Stomach (tissue), 8 donors: ENCODE measurements at regions not wholly inside any gene's neighbourhood (a gene's known extent, or its start where the extent isn't known, plus 50 kb on each side); places are given as distances from the start of the nearest gene placed in this dataset.

ENCODE experiments used
- DNase-seq, 2 donors: peaks; one replicate each; pipeline versions ENCODE4 v3.0.0 to v3.0.0-alpha.2; 2013 to 2019
- H3K27ac ChIP-seq, 5 donors: fragments of 200-600 bp in 4 of 5; sonication (generic) in 4 of 5; one replicate each; pipeline ENCODE4 v1.5.1; 2013 to 2019; ENCODE audit warnings: mild to moderate bottlenecking in 1 of 5, moderate library complexity in 1 of 5
- H3K27me3 ChIP-seq, 3 donors: fragments of 200-600 bp; sonication (generic); one replicate each; pipeline ENCODE4 v1.5.1; 2017 to 2019; ENCODE audit warnings: mixed run types in 1 of 3
- H3K36me3 ChIP-seq, 4 donors: fragments of 200-600 bp; sonication (generic); 1 replicate in 3 of 4; 2 replicates in 1 of 4; pipeline ENCODE4 v1.5.1; 2016 to 2019
- H3K4me1 ChIP-seq, 4 donors: fragments of 200-600 bp; sonication (generic); one replicate each; pipeline ENCODE4 v1.5.1; 2016 to 2019
- H3K4me3 ChIP-seq, 4 donors: fragments of 200-600 bp; sonication (generic) in 3 of 4; one replicate each; pipeline ENCODE4 v1.5.1; 2016 to 2019; ENCODE audit warnings: mild to moderate bottlenecking in 1 of 4
- H3K9me3 ChIP-seq, 4 donors: fragments of 200-600 bp; sonication (generic); one replicate each; pipeline ENCODE4 v1.5.1; 2016 to 2019
- EP300 ChIP-seq: sonication (generic); formaldehyde crosslinking; IDR thresholded peaks from one replicate; pipeline ENCODE4 v1.6.1; 2017; ENCODE audit warnings: antibody characterized with exemption
- POLR2A ChIP-seq, 4 donors: fragments of 450-650 bp; IDR thresholded peaks; one replicate each; pipeline ENCODE4 v1.6.1; 2016; ENCODE audit warnings: antibody characterized with exemption in 4 of 4, control low read depth in 2 of 4, mild to moderate bottlenecking in 1 of 4, moderate library complexity in 1 of 4
- POLR2AphosphoS5 ChIP-seq, 3 donors: sonication (generic); formaldehyde crosslinking; IDR thresholded peaks; one replicate each; pipeline ENCODE4 v1.6.1; 2016; ENCODE audit warnings: antibody characterized with exemption in 3 of 3
- WGBS, 5 donors: extraction: QIAGEN DNeasy Blood & Tissue Kit in 3 of 5; methylation state at CpG; one replicate each; pipeline versions ENCODE4 v1.1.5 to v1.1.7; 2013 to 2018; 5-methylcytosine and 5-hydroxymethylcytosine counted together
- intact Hi-C: fragments of 100-400 bp; cut with DNase I; formaldehyde crosslinking; loops from one replicate; pipeline ENCODE4 v1.15.1; 2023; ENCODE audit warnings: low total_unique reads
- TF ChIP-seq, protein P1 (sequence below), 7 experiments: fragments of 450-650 bp in 4 of 7; fragments of 200-600 bp in 3 of 7; sonication (generic) in 3 of 7; IDR thresholded peaks; one replicate each; pipeline ENCODE4 v1.5.1; 2016 to 2019; ENCODE audit warnings: antibody characterized with exemption in 7 of 7, control low read depth in 2 of 7, mild to moderate bottlenecking in 1 of 7
- donor health status: healthy with polysubstance abuse.
- donor health status: Bipolar disorder and iron deficiency.
- donor health status: healthy.

DNA sequence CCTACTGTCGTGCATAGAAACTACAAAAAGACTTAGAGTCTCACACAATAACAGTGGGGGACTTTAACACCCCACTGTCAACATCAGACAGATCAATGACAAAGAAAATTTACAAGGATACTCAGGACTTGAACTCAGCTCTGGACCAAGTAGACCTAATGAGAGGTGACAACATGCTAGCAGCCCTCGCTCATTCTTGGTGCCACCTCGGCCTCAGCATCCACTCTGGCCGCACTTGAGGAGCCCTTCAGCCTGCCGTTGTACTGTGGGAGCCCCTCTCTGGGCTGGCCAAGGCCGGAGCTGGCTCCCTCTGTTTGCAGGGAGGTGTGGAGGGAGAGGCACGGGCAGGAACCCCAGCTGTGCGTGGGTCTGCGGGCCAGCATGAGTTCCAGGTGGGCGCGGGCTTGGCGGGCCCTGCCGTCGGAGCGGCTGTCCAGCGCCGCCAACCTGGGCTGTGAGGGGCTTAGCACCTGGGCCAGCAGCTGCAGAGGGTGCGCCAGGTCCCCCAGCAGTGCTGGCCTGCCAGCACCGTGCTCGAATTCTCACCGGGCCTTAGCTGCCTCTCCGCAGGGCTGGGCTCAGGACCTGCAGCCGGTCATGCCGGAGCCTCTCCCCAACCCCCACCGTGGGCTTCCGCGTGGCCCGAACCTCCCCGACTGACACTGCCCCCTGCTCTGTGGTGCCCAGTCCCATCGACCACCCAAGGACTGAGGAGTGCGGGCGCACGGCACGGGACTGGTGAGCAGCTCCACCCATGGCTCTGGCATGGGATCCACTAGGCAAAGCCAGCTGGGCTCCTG lies 205.6 kb downstream of the FRK start:
- Histone ChIP-seq H3K4me1 (no peaks in the 10 kb centered on the region), H3K36me3 (no peaks in the 10 kb centered on the region), H3K4me3 (no peak overlapping the region), H3K27ac (no peak overlapping the region), H3K9me3 (peaks cover 0 to 27% (median 8%) of the 10 kb centered on the region in 4 donors), H3K27me3 (no peaks in the 10 kb centered on the region)
- DNase-seq, result no peak
- TF ChIP-seq POLR2AphosphoS5 (IDR thresholded peaks at IDR 0.05), result no peak
- no peak for TF ChIP-seq POLR2A (IDR thresholded peaks at IDR 0.05)
- TF ChIP-seq, protein P1, sequence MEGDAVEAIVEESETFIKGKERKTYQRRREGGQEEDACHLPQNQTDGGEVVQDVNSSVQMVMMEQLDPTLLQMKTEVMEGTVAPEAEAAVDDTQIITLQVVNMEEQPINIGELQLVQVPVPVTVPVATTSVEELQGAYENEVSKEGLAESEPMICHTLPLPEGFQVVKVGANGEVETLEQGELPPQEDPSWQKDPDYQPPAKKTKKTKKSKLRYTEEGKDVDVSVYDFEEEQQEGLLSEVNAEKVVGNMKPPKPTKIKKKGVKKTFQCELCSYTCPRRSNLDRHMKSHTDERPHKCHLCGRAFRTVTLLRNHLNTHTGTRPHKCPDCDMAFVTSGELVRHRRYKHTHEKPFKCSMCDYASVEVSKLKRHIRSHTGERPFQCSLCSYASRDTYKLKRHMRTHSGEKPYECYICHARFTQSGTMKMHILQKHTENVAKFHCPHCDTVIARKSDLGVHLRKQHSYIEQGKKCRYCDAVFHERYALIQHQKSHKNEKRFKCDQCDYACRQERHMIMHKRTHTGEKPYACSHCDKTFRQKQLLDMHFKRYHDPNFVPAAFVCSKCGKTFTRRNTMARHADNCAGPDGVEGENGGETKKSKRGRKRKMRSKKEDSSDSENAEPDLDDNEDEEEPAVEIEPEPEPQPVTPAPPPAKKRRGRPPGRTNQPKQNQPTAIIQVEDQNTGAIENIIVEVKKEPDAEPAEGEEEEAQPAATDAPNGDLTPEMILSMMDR (IDR thresholded peaks at IDR 0.05), result no peak
- no peak for TF ChIP-seq EP300
- intact Hi-C loops, result no loop called here
- WGBS, 5 donors, result 93 to 97% (median 94%) methylated on average over 18 to 34 of the region's 34 CpGs

DNA sequence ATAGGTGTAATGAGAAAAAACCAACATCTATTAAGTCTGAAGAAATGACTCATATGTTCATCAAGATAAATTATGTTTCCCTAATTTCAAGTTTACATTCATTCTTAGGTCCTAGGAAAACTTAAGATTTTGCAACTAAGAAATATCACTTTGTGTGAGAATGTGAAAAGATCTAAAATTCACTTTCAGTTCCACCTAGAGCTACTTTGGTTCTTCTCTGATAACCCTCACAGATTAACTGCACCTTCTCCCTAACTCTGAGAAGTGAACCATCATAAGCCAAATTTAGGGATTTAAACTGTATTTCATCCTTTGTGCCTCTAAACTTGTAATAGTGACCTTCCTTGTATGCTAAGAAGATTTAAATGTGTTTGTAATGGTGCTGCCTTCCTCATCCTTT lies 213.0 kb downstream of the FRK start:
- intact Hi-C loops, result no loop called here
- TF ChIP-seq, protein P1 (IDR thresholded peaks at IDR 0.05), result no peak
- TF ChIP-seq POLR2AphosphoS5 (IDR thresholded peaks at IDR 0.05) (no peak), POLR2A (IDR thresholded peaks at IDR 0.05) (no peak), EP300 (no peak)
- H3K4me3 ChIP-seq, result no peak overlapping the region
- H3K27me3 ChIP-seq, result no peaks in the 10 kb centered on the region
- H3K4me1 ChIP-seq, result no peaks in the 10 kb centered on the region
- no peaks in the 10 kb centered on the region for H3K36me3 ChIP-seq
- DNase-seq, result no peak
- H3K9me3 ChIP-seq, result peaks cover 0 to 2% (median 0%) of the 10 kb centered on the region in 4 donors
- no peak overlapping the region for H3K27ac ChIP-seq

DNA sequence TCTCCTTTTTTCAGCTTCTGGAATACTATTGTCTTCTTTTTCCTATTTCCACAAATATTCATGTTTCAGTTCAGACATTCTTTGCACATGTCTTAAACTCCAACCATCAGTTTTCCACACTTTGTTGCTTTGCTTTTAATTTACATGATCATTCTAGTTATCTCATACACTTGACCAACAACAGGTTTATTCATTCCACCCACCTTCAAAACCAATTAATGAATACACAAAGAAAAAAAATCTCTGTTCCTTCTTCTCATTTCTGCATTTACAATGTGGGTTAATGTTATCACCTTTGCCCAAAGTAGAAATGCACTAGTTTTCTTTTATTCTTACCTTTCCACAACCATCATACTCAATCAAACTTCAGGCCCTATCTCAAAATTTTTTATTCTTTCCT lies 216.7 kb downstream of the FRK start:
- Histone ChIP-seq H3K9me3 (no peaks in the 10 kb centered on the region), H3K4me1 (no peaks in the 10 kb centered on the region), H3K27ac (no peak overlapping the region), H3K27me3 (no peaks in the 10 kb centered on the region), H3K36me3 (no peaks in the 10 kb centered on the region), H3K4me3 (no peak overlapping the region)
- DNase-seq, result no peak
- intact Hi-C loops, result no loop called here
- TF ChIP-seq EP300, result no peak
- TF ChIP-seq POLR2AphosphoS5 (IDR thresholded peaks at IDR 0.05), result no peak
- TF ChIP-seq POLR2A (IDR thresholded peaks at IDR 0.05), result no peak
- TF ChIP-seq, protein P1 (IDR thresholded peaks at IDR 0.05), result no peak

DNA sequence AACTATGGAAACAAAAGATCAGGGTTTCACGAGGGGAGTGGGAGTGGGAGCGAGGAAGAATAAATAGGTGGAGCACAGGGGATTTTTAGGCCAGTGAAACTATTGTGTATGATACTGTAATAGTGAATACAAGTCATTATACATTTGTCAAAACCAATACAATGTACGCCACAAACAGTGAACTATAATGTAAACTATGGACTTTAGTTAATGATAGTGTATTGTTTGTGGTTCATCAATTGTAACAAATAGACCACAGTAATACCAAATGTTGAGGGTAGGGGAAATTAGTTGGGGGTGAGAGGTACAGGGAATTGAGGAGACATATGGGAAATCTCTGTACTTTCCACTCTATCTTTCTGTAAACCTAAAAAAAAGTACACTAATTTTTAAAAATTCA lies 218.4 kb downstream of the FRK start:
- no peak for DNase-seq
- Histone ChIP-seq H3K27ac (no peak overlapping the region), H3K4me3 (no peak overlapping the region), H3K36me3 (no peaks in the 10 kb centered on the region), H3K9me3 (no peaks in the 10 kb centered on the region), H3K27me3 (no peaks in the 10 kb centered on the region), H3K4me1 (no peaks in the 10 kb centered on the region)
- TF ChIP-seq, protein P1 (IDR thresholded peaks at IDR 0.05), result no peak
- TF ChIP-seq POLR2AphosphoS5 (IDR thresholded peaks at IDR 0.05) (no peak), POLR2A (IDR thresholded peaks at IDR 0.05) (no peak), EP300 (no peak)
- intact Hi-C loops, result no loop called here
- WGBS, 5 donors, result 71 to 82% (median 78%) methylated on average over 3 of the region's 3 CpGs
